WI38 (cell line): ENCODE measurements at regions not wholly inside any gene's neighbourhood (a gene's known extent, or its start where the extent isn't known, plus 50 kb on each side); places are given as distances from the start of the nearest gene placed in this dataset.

ENCODE experiments used
- H3K4me3 ChIP-seq: 2 replicates; pipeline ENCODE4 v1.5.1; 2011; ENCODE audit warnings: low read depth, mild to moderate bottlenecking, control low read depth, low read length
- CTCF ChIP-seq: IDR thresholded peaks from 2 replicates; pipeline ENCODE4 v1.5.1; 2012; ENCODE audit warnings: low read depth, mild to moderate bottlenecking, control low read depth, low read length

- TF ChIP-seq CTCF = no peak
- H3K4me3 ChIP-seq = no peak overlapping the region
Measured at GRCh38 chr17:70863436-70864248, 694.3 kb downstream of the KCNJ2 start.

- no peak overlapping the region for H3K4me3 ChIP-seq
- no peak for TF ChIP-seq CTCF
Measured at GRCh38 chr17:70865993-70866804, 696.9 kb downstream of the KCNJ2 start.

GRCh38 chr17:70868149-70868548 is 698.8 kb downstream of the KCNJ2 start:
- no peak overlapping the region for H3K4me3 ChIP-seq
- no peak for TF ChIP-seq CTCF

- TF ChIP-seq CTCF = no peak
- no peak overlapping the region for H3K4me3 ChIP-seq
Measured at GRCh38 chr17:70869402-70870085, 700.2 kb downstream of the KCNJ2 start.

GRCh38 chr17:70871180-70871818 is 702.0 kb downstream of the KCNJ2 start:
- H3K4me3 ChIP-seq = no peak overlapping the region
- no peak for TF ChIP-seq CTCF

GRCh38 chr17:70872103-70872502 is 702.8 kb downstream of the KCNJ2 start:
- H3K4me3 ChIP-seq = no peak overlapping the region
- TF ChIP-seq CTCF = no peak
